Hepatocyte (in vitro differentiated cells): ENCODE measurements at regions not wholly inside any gene's neighbourhood (a gene's known extent, or its start where the extent isn't known, plus 50 kb on each side); places are given as distances from the start of the nearest gene placed in this dataset.

Experiments used
- DNase-seq: peaks from one replicate; pipeline ENCODE4 v3.0.0-alpha.2; 2016; ENCODE audit warnings: low spot score
- H2AFZ ChIP-seq: fragments of 200-600 bp; sonication (generic); 2 replicates; pipeline ENCODE4 v1.6.0; 2016; ENCODE audit warnings: antibody characterized with exemption, mild to moderate bottlenecking
- H3K27ac ChIP-seq: fragments of 200-600 bp; sonication (generic); 2 replicates; pipeline ENCODE4 v1.5.1; 2016; ENCODE audit warnings: mild to moderate bottlenecking
- H3K27me3 ChIP-seq: fragments of 200-600 bp; sonication (generic); 2 replicates; pipeline ENCODE4 v1.6.1; 2016
- H3K36me3 ChIP-seq: fragments of 200-600 bp; sonication (generic); replicated peaks from 2 replicates; pipeline ENCODE4 v1.5.1; 2016; ENCODE audit warnings: low read depth; ENCODE audit not compliant: insufficient read depth
- H3K4me1 ChIP-seq: fragments of 200-600 bp; sonication (generic); 2 replicates; pipeline ENCODE4 v1.5.1; 2016; ENCODE audit warnings: mild to moderate bottlenecking, moderate library complexity; ENCODE audit not compliant: insufficient read depth
- H3K4me2 ChIP-seq: fragments of 200-600 bp; sonication (generic); 2 replicates; pipeline ENCODE4 v1.6.0; 2016
- H3K4me3 ChIP-seq: fragments of 200-600 bp; sonication (generic); 2 replicates; pipeline ENCODE4 v1.5.1; 2016; ENCODE audit warnings: mild to moderate bottlenecking
- H3K79me2 ChIP-seq: fragments of 200-600 bp; sonication (generic); 2 replicates; pipeline ENCODE4 v1.6.0; 2017; ENCODE audit warnings: mild to moderate bottlenecking
- H3K9me2 ChIP-seq: fragments of 200-600 bp; sonication (generic); replicated peaks from 2 replicates; pipeline ENCODE4 v1.6.0; 2017; ENCODE audit warnings: mild to moderate bottlenecking; ENCODE audit not compliant: insufficient read depth
- H3K9me3 ChIP-seq: fragments of 200-600 bp; sonication (generic); 2 replicates; pipeline ENCODE4 v1.5.1; 2016; ENCODE audit warnings: low read depth, mild to moderate bottlenecking
- H4K20me1 ChIP-seq: fragments of 200-600 bp; sonication (generic); 2 replicates; pipeline ENCODE4 v1.6.0; 2016; ENCODE audit warnings: mild to moderate bottlenecking; ENCODE audit not compliant: insufficient read depth, poor library complexity, severe bottlenecking
- EZH2 ChIP-seq: fragments of 200-600 bp; sonication (generic); IDR thresholded peaks from 2 replicates; pipeline ENCODE4 v1.6.1; 2016; ENCODE audit warnings: antibody characterized with exemption, mild to moderate bottlenecking, borderline replicate concordance
- EZH2phosphoT487 ChIP-seq: fragments of 200-600 bp; sonication (generic); IDR thresholded peaks from one replicate; pipeline ENCODE4 v1.6.1; 2018; ENCODE audit warnings: antibody characterized with exemption, mild to moderate bottlenecking, low read depth, moderate library complexity; ENCODE audit not compliant: unreplicated experiment, severe bottlenecking
- WGBS: methylation state at CpG from one replicate; pipeline ENCODE4 v1.1.6; 2016; ENCODE audit warnings: low lambda C conversion rate; ENCODE audit errors: missing lambda C conversion rate; 5-methylcytosine and 5-hydroxymethylcytosine counted together
- TF ChIP-seq, protein P1 (sequence below): fragments of 200-600 bp; sonication (generic); IDR thresholded peaks from 2 replicates; pipeline ENCODE4 v1.5.1; 2016; ENCODE audit warnings: antibody characterized with exemption, mild to moderate bottlenecking; ENCODE audit not compliant: poor library complexity

DNA sequence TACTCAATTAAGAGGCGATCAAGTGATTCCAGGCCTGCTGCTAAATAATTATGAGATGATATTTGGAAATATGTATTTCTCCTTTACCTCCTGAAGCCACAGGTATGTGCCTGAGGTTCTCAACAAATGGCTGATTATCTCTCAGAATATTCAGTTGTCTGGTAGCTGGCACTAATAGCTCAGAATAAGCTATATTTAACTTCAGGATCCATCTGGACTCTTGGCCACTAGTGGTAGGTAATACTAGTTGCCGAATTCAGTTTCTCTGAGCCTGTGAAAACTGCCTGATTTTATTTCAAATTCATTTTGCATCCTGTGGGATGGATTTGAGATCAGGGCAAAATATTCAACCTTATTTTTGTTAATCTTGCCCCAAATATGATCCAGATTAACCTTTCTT lies 499.0 kb downstream of the DIPK2A start:
- Histone ChIP-seq H3K4me1 (no peaks in the 10 kb centered on the region), H4K20me1 (no peaks in the 10 kb centered on the region), H3K27me3 (no peaks in the 10 kb centered on the region), H3K36me3 (no peaks in the 10 kb centered on the region), H3K4me2 (no peak overlapping the region), H3K27ac (no peak overlapping the region), H3K79me2 (no peaks in the 10 kb centered on the region), H3K4me3 (no peak overlapping the region), H2AFZ (no peak overlapping the region), H3K9me2 (no peaks in the 10 kb centered on the region), H3K9me3 (no peaks in the 10 kb centered on the region)
- WGBS = 93% methylated on average over 2 of the region's 2 CpGs
- TF ChIP-seq EZH2phosphoT487 = no peak
- no peak for TF ChIP-seq EZH2
- TF ChIP-seq, protein P1, sequence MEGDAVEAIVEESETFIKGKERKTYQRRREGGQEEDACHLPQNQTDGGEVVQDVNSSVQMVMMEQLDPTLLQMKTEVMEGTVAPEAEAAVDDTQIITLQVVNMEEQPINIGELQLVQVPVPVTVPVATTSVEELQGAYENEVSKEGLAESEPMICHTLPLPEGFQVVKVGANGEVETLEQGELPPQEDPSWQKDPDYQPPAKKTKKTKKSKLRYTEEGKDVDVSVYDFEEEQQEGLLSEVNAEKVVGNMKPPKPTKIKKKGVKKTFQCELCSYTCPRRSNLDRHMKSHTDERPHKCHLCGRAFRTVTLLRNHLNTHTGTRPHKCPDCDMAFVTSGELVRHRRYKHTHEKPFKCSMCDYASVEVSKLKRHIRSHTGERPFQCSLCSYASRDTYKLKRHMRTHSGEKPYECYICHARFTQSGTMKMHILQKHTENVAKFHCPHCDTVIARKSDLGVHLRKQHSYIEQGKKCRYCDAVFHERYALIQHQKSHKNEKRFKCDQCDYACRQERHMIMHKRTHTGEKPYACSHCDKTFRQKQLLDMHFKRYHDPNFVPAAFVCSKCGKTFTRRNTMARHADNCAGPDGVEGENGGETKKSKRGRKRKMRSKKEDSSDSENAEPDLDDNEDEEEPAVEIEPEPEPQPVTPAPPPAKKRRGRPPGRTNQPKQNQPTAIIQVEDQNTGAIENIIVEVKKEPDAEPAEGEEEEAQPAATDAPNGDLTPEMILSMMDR = no peak
- DNase-seq = no peak

DNA sequence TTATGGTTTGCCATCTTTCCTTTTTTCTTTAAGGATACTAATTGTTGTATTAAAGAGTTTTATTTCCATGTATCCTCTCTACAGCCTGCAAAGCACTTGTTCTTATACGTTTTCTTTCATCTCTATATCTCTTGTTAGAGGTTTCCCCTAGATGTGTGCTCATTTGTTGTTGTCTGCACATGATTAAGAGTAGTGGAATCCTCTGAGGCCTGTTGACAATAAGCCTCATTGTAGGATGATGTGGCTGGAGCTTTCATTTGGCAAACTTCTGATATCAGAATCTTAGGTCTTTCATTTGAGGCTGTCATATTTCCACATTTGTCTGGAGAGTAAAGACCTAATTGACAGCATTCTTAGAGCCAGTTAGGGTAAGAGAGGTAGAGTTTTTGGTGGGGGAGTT lies 506.0 kb downstream of the DIPK2A start:
- Histone ChIP-seq H3K9me2 (no peaks in the 10 kb centered on the region), H4K20me1 (no peaks in the 10 kb centered on the region), H3K4me3 (no peak overlapping the region), H3K36me3 (no peaks in the 10 kb centered on the region), H3K79me2 (no peaks in the 10 kb centered on the region), H3K27me3 (no peaks in the 10 kb centered on the region), H2AFZ (no peak overlapping the region), H3K9me3 (no peaks in the 10 kb centered on the region), H3K4me2 (no peak overlapping the region), H3K4me1 (no peaks in the 10 kb centered on the region), H3K27ac (no peak overlapping the region)
- no peak for DNase-seq
- WGBS = 82% methylated on average over 1 of the region's 1 CpG
- TF ChIP-seq, protein P1 = no peak
- TF ChIP-seq EZH2 (no peak), EZH2phosphoT487 (no peak)

DNA sequence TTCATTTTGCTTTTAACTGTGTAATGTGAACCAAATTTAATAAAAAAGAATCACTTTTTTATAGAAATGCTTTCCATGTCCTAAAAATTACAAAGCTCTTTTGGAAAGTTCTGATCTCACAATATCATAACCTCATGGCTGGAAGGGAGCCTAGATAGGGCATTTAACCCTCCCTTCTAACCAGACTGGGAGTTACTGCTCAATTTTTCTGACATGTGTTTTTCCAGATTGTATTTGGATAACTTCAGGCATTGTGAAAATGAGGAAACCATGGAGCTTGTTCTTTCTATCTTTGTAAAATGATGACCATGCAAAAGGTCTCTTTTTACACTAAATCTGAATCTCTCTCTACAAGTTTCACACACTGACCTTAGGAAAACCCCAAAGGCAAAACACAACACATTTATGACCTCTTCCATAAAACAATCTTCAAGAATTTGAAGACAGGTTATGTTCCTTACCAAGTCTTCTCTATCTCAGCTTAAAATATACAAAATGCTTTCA lies 508.8 kb downstream of the DIPK2A start:
- TF ChIP-seq EZH2phosphoT487 (no peak), EZH2 (no peak)
- TF ChIP-seq, protein P1 = no peak
- Histone ChIP-seq H2AFZ (no peak overlapping the region), H3K4me3 (no peak overlapping the region), H3K27ac (no peak overlapping the region), H4K20me1 (no peaks in the 10 kb centered on the region), H3K4me2 (no peak overlapping the region), H3K9me3 (no peaks in the 10 kb centered on the region), H3K4me1 (no peaks in the 10 kb centered on the region), H3K9me2 (no peaks in the 10 kb centered on the region), H3K79me2 (no peaks in the 10 kb centered on the region), H3K27me3 (no peaks in the 10 kb centered on the region), H3K36me3 (no peaks in the 10 kb centered on the region)
- DNase-seq = no peak

DNA sequence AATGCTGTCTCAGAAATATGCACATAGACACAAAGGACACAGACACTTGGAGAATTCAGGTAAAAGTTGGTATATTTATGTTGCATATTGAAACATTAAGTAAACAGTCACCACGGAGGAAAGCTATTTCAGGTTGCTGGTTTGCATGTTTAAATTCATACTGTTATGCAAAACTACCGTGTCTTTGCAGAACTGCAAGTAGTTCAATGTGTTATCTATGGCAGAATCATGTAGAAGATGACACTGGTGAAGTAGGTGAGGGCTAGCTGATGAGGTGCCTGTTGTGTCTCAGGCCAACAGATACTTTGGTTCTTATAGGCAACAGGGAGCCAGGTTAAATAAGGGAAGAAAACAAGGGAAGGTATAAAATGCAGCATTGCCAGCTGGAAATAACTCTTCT lies 511.3 kb downstream of the DIPK2A start:
- 65% methylated on average over 2 of the region's 2 CpGs for WGBS
- no peaks in the 10 kb centered on the region for H3K9me3 ChIP-seq
- no peak overlapping the region for H3K27ac ChIP-seq
- no peak overlapping the region for H3K4me3 ChIP-seq
- TF ChIP-seq, protein P1 = no peak
- TF ChIP-seq EZH2 (no peak), EZH2phosphoT487 (no peak)
- H3K27me3 ChIP-seq = no peaks in the 10 kb centered on the region
- H3K36me3 ChIP-seq = no peaks in the 10 kb centered on the region
- no peaks in the 10 kb centered on the region for H3K4me1 ChIP-seq
- no peaks in the 10 kb centered on the region for H3K79me2 ChIP-seq
- no peak overlapping the region for H2AFZ ChIP-seq
- DNase-seq = no peak
- H3K4me2 ChIP-seq = no peak overlapping the region
- no peaks in the 10 kb centered on the region for H3K9me2 ChIP-seq
- H4K20me1 ChIP-seq = no peaks in the 10 kb centered on the region
